ENCODE measurements at regions not wholly inside any gene's neighbourhood (a gene's known extent, or its start where the extent isn't known, plus 50 kb on each side); places are given as distances from the start of the nearest gene placed in this dataset.

GRCh38 chr15:93913310-93913709, 318.1 kb upstream of the MCTP2 start:
- TF ChIP-seq CTCF (conservative IDR thresholded peaks at IDR 0.05), result no peak
- TF ChIP-seq ZFX (IDR thresholded peaks at IDR 0.05), result no peak

Data from C4-2B (cell line).